DMS79 treated with DMSO at 0.1 percent for 48 hours (cell line): ENCODE measurements at regions not wholly inside any gene's neighbourhood (a gene's known extent, or its start where the extent isn't known, plus 50 kb on each side); places are given as distances from the start of the nearest gene placed in this dataset.
"Not testable (repeated sequence)": the region's sequence is repeated elsewhere in the genome, so short reads cannot be mapped to it uniquely, and the experiment has no call there.

Source experiments
- DNase-seq: peaks from one replicate; lab custom pipeline; 2025; lab: John Stamatoyannopoulos, UW

DNA sequence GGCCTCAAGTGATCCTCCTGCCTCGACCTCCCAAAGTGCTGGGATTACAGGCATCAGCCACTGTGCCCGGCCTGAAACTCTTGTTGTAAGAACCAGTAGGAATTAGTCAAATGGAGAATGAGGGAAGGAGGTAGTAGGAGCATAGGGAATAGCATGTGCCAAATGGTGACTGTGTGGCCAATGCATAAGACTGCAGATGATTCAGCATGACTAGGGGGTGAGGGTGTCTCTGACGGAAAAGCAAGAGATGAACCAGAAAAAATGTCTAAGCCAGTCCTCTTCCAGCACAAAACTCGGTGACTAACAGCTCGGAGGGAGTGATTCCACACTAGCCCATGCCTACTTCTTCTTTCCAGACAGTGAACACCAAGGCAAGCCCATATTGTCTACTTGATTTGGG, 58.2 kb upstream of the DUSP21 start:
- DNase-seq = no peak

DNA sequence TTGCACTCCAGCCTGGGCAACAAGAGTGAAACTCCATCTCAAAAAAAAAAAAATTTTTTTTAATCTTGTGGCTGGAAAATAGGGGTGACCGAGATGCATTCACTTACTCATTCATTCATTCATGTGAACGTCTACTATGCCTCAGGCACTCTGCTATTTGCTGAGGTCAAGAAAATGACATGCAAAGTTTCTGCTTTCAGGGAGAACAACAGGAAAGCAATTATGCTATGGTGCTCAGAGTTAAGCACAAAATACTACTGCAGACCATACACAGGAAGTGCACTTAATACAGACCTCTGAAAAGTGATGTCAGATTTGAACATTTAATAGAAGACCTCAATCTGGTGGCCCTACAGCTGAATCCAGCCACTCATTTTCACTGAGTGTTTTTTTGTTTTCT, 59.6 kb upstream of the DUSP21 start:
- no peak for DNase-seq

DNA sequence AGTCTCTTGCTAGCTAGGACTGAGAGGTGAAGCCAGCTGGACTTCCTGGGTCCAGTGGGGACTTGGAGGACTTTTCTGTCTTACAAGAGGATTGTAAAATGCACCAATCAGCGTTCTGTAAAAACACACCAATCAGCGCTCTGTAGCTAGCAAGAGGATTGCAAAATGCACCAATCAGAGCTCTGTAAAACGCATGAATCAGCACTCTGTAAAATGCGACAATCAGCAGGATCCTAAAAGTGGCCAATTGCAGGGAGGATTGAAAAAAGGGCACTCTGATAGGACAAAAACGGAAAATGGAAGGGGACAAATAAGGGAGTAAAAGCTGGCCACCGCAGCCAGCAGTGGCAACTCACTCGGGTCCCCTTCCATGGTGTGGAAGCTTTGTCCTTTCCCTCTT, 65.6 kb upstream of the DUSP21 start:
- DNase-seq = no peak

DNA sequence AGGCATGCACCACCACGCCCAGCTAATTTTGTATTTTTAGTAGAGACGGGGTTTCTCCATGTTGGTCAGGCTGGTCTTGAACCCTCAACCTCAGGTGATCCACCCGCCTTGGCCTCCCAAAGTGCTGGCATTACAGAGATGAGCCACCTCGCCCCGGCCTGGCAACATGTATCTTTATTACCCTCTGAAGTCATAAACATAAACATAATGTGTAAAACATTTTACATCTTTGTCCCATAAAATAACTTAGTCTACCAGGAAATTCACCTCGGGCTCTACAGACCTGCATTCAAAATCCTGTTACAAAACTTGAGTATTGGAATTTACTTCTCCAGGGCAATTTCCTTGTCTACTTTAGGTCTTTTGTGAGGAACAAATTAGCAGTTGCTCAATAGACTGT, 68.1 kb upstream of the DUSP21 start:
- DNase-seq = no peak

DNA sequence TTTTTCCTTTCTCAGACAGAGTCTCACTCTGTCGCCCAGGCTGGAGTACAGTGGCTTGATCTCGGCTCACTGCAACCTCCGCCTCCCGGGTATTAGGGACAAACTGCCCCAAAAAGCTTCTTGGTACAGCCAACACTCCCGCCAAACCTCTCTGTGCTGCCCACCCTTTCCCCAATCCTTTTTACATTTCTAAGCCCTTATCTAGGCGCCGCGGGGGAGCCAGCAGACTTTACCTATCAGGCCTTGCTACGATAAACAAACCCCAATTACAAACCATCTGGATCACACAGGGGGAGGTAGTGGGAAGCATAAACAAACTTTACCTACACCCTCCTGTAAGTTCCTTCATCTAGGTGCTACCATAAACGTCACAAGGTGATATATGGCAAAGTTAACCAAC, 69.8 kb upstream of the DUSP21 start:
- not testable (repeated sequence) for DNase-seq

DNA sequence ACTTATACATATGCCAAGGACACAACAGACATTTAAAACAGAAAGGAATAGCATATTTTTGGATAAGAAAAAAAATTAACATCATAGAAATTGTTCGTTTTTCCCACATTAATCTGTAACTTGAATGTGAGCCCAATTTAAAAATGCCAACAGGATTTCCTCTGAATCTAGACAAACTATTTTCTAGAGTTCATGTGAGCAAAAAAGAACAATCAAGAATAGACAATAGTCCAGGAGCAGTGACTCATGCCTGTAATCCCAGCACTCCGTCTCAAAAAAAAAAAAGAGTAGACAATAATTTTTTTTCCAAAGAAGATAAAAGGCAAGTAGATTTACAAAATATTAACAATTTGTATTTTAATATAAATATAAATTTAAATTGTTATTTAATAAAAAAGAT, 73.7 kb upstream of the DUSP21 start:
- DNase-seq = no peak

DNA sequence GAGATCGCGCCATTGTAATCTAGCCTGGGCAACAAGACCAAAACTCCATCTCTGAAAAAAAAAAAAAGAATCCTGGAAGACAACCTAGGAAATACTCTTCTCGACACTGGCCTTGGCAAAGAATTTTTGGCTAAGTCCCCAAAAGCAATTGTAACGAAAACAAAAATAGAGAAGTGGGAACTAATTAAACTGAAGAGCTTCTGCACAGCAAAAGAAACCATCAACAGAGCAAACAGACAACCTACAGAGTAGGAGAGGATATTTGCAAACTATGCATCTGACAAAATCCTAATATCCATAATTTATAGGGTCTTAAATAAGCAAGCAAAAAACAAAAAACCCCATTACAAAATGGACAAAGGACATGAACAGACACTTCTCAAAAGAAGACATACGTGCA, 76.5 kb upstream of the DUSP21 start:
- DNase-seq = no peak

DNA sequence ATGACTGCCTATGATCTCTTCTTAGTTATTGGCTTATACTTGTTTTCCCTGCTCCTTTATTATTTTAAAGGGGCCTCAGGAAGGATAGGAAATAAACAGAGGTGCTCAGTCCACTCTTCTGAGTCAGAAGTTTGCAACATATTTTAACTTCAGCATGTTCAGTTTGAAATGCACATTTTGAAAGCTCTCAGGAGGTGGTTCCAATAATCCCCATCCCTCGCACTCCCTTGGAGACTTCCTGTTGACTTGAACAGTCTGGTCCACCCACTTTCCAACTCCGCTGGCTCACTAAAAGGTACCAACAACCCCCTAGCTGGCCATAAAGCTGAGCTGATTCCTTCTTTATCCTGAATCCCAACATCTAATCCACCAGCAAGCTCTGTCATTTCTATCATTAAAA, 78.3 kb upstream of the DUSP21 start:
- DNase-seq = no peak

DNA sequence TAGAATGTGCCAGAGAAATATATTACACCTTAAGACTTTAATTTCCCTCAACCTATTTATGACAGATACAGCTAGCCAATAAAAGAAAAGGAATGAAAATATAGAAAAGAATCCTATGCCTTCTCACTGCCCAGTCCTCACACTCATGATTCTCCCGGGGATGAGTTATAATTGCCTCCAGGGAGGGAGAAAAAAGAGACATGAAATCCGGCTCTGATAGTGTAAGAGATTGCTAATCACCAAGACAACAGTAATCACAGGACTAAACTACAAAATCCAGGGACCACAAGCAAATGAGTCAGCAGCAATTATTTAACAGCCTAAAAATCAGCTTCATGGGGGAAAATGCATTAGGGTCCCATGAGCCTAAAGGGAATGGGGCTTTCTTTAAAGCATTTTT, 95.9 kb upstream of the DUSP21 start:
- no peak for DNase-seq

DNA sequence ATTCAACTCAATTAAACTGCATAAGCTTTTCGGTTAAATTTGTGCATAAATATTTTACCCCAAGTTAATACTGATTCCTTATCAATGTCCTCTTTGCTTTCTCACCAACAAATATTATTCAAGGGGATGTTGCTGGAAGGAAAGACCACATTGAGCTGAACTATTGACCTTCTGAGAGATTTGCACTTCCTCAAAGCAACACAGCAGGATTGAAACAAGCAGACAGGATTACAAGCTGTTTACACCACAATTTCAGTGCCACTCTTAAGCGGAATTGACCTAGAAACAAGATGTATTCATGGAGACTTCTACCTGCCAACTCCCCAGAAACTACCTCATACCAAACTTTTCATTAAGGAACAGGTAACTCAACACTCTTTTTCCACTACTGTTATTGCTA, 96.5 kb upstream of the DUSP21 start:
- no peak for DNase-seq

DNA sequence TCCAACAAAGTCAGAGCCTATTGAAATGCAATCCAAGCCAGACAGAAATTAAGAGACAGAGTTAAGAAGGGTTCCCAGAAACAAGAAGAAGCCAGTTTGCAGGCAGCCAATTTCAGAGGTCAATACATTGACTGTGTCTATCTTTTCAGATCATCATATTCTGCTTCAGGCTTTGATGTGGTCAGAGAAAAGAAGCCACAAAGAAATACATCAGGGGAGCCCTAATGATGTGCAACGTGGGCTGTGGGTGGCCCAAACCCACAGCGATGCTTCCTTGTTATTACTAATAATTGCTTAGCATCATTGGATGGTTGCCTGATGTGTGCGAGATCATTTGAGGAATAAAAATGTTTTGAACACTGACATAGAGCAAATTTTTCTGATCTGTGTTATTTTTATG, 99.0 kb upstream of the DUSP21 start:
- DNase-seq = no peak

DNA sequence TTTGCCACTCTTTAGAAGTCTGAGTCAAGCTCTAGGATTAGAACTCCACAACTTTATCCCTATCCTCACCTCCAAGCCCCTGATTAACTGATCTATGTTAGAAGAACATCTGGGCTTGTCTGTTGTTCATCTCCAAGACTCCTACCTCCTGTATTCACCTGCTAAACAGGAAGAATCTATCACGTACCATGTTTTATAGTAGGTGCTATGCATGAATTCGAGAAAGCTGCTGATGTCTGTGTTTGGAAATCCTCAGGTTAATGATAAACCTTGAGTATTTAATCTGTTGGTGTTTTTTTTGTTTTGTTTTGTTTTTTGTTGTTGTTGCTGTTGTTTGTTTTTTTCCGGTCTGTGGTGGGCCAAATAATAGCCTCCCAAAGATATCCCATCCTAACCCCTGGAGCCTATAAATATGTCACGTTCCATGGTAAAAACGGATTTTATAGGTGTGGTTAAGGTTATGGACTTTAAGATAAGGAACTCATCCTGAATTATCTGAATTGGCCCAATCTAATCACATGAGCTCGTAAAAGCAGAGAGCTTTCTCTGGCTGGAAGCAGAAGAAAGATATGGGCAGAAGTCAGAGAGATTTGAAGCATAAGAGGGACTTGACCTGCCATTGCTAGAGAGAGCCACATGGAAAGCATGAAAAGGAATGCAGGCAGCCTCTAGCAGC, 101.2 kb upstream of the DUSP21 start:
- DNase-seq = no peak

DNA sequence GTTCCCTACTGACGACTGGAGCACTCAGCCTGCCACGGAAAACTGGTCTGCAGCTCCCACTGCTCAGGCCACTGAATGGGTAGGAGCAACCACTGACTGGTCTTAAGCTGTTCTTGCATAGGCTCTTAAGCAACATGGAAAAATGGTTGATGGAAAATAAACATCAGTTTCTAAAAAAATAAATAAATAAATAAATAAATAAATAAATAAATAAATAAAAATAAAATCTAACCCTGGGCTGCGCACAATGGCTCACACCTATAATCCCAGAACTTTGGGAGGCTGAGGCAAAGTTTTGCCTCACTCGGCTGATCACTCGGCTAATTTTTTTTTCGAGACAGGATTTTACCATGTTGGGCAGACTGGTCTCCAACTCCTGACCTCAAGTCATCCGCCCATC, 102.0 kb upstream of the DUSP21 start:
- not testable (repeated sequence) for DNase-seq

DNA sequence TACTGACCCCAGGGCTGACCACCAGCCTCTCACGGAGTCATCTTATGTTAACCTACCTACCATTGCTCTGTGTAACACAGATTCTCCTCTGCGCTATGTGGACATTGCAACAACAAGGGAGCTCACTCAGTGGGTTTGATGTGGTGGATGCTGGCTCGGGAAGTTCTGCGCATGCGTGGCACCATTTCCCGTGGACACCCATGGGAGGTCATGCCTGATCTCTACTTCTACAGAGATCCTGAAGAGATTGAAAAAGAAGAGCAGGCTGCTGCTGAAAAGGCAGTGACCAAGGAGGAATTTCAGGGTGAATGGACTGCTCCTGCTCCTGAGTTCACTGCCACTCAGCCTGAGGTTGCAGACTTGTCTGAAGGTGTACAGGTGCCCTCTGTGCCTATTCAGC, 102.4 kb upstream of the DUSP21 start:
- DNase-seq = not testable (repeated sequence)

DNA sequence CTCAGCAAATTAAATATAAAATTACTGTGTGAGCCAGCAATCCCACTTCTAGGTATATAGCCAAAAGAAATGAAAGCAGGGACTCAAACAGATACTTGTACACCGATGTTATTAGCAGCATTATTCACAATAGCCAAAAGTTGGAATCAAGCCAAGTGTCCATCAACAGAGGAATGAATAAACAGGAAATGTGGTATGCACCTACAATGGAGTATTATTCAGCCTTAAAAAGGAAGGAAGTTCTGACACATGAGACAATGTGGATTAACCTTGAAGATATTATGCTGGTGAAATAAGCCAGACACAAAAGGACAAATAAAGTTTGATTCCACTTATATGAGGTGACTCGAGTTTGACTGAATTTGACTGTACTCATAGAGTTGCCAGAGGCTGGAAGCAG, 108.3 kb upstream of the DUSP21 start:
- no peak for DNase-seq

DNA sequence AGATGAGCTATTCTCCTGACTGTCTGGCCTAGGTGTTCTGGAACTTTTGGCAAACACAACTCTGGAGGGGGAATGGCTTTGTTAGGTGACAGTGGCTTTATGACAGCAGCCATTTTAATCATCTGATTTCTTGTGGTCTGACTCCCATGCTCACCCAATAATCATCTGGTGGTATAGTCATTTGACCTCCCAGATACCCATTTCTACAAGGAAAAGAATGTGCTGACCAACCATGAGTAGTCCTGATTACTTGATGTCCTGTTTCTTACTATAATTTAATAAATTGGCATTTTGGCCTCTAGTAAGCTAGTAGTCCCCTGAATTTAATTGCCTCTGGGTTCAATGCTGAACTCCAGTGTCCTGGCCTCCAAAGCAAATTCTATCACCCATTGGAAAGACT, 109.9 kb upstream of the DUSP21 start:
- DNase-seq = no peak

DNA sequence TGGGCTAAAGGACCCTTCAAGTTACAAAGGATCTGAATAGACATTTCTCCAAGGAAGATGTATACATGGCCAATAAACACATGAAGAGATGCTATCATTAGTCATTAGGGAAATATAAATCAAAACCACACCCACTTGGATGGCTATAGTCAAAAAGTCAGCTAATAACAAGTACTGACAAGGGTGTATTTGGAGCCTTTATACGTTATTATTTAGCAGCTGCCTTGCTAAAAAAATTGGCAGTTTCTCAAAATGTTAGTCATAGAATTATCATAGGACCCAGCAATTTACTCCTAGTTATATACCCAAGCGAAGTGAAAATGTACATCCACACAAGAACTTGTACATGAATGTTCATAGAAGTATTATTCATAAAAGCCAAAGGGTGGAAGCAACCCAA, 112.7 kb upstream of the DUSP21 start:
- DNase-seq = no peak

DNA sequence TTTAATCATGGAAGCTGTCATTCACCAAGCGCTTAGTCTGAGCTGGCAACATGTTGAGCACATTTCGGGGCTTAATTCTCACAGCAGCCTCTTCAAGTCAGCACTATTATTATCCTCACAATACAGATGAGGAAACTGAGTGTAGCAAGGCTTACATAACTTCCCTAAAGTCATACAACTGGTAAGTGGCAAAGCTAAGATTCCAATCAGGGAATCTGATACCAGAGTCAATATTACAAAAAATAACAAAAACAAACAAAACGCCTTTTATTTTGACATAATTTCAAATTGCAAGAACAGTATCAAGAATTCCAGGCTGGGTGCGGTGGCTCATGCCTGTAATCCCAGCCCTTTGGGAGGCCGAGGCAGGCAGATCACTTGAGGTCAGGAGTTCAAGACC, 120.4 kb upstream of the DUSP21 start:
- DNase-seq = no peak

DNA sequence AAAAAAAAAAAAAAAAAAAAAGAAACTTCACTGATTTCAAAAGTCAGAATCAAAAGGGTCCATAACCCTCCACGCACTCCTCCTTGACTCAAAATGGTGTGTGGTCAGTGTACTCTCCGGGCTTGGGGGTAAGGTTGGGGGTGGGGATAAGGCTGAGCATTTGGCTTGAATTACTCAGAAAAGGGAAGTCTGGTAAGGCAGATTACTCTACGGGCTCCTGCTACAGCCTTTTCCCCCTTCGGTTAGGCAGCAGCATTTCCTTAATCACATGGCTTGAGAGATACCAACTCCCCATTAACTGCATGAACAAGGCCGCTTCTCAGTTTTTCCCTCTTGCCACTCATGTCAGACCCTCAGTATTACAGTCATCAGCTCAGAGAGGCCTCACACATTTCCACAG, 135.4 kb upstream of the DUSP21 start:
- DNase-seq = no peak

DNA sequence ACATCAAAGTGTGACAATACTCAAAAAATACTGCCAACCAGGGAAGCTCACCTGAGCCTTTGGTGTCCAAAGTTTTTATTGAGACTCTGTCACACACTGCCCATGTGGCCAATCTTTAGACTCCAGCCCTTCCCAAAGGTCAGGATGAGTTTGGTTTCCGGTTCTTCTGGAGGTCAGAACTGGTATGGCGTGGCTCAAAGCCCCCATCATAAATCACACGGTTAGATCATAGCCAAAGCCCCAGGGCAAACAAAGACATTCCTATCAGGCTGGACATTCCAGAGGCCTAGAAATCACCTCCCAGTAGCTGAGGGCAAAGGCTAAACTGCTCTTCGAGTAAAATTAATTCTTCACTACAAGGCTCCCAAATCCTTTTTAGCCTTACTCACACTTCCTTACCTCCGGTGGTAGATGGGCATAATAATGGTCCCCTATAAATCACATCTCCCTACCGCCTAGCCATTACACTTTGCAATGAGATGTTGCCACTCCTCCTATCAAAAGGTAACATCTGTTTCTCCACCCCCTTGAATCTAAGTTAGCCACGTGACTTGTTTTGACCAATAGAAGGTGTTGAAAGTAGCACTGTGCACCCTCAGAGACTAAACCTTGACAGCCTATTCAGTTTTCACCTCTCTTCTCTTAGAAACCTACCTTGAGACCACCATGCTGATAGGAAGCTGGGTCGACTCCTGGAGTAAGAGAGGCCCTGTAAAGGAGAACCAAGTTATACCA, 137.8 kb upstream of the DUSP21 start:
- no peak for DNase-seq

DNA sequence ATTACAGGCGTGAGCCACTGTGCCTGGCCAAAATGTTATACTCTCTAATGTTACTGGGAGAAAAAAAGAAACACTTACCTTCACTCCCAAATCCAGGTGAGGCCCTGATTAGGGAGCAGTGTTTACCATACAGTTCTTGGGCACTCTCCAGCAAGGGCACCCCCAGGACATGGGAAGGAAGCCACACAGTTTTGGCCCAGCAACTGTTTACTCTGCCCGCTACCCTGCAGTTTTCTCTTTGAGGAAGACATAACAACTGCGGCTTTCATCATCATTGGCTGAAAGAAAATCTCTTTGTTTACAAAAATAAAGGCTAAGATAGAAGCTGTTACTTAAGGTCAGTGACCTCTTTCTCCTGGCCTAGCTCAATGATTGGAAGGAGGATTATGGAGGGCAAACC, 145.5 kb upstream of the DUSP21 start:
- no peak for DNase-seq

DNA sequence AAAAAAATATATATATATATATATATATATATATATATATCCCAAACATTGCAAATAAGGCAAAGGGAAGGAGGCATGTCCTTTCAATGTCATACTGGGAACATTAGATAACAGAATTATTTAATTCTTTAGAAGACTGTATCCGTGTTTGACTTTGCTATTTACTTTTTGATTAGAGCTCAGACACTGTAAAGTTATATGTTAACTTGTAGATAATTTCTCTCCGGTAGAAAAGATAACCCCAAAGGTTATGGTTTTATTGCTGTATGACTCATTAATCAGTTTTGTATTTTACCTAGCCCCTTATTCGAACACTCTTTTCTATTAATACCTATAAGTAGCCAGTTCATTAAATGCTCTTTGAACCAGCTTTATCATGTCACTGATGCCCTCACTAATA, 150.6 kb upstream of the DUSP21 start:
- DNase-seq = no peak

DNA sequence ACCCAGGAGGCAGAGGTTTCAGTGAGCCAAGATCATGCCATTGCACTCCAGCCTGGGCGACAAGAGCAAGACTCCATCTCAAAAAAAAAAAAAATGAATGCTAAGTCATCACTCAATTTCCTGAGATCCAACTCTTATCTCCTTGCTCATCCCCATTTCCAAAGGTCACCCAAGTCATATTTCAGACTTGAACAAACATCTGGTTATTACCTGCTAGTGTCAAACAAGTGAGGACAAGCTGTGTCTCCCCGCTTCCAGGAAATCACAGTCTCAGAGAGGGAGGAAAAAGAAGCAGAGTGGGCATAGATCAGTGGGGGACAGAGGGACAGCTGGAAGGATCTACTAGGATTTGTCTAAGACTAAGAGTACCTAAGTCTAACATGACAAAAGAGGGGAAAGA, 147.5 kb upstream of the FUNDC1 start:
- DNase-seq = no peak

DNA sequence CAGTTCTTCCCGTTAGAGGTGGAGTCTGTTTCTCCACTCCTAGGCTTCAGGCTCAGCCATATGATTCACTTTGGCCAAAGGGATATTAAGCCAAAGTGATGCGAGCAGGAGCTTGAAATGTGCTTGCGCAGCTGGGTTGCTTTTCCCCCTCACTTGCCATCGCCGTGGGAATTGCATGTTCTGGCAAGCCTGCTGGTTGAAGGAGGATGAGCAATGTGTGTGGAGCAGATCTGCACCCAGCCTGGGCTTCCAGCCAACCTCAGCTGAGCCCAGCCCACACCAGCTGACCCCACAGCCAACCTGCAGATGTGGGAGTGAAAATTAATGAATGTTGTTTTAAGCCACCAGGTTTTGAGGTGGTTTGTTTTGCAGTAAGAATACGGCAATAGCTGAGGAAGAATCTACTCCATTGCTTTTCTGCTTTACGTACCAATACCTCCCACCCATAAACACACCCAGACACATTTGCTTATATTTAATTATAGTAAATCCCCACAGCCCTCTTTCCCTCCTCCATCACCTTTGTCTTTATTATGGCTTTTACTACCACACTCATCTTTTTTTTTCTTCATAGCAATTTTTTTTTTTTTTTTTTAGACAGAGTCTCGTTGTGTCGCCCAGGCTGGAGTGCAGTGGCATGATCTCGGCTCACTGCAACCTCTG, 132.8 kb upstream of the FUNDC1 start:
- DNase-seq = peak; percentile 36
